ENCODE measurements at regions not wholly inside any gene's neighbourhood (a gene's known extent, or its start where the extent isn't known, plus 50 kb on each side); places are given as distances from the start of the nearest gene placed in this dataset.

DNA sequence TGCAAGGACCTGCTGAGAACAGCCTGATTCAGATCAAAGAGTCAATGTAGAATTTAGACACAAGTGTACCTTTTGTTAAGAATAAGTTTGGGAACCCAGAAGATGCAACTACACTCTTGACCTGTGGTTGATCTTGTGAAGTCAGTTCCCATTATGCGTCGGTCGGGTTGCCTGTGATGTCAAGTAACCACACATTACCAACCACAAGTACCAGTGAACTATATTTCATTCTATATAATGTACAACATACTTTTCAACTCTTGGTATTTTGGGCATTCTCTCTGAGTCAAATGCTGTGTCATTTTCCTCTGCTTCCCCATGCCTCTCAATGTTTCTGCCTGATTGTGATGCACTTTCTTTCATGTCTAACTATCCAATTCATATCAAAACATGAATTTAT lies 426.2 kb downstream of the ETV1 start:
- no peaks in the 10 kb centered on the region for H3K9me3 ChIP-seq (ENCODE audit: control insufficient read depth, insufficient read depth, low read length)
- H3K9me2 ChIP-seq (replicated peaks; ENCODE audit: control insufficient read depth, low read length), result no peaks in the 10 kb centered on the region
- no peak overlapping the region for H3K4me2 ChIP-seq (ENCODE audit: low read length)

GRCh38 chr7:13563680-13564079 lies 425.8 kb downstream of the ETV1 start:
- Histone ChIP-seq H3K79me2 (ENCODE audit: control insufficient read depth, low read length) (no peaks in the 10 kb centered on the region), H3K4me1 (ENCODE audit: control insufficient read depth, low read length) (no peaks in the 10 kb centered on the region), H3K9me2 (replicated peaks; ENCODE audit: control insufficient read depth, low read length) (no peaks in the 10 kb centered on the region), H3F3A (ENCODE audit: control insufficient read depth, insufficient read depth) (no peaks in the 10 kb centered on the region), H3K4me2 (ENCODE audit: low read length) (no peak overlapping the region), H3K4me3 (ENCODE audit: low read length) (no peak overlapping the region), H3K9me3 (ENCODE audit: control insufficient read depth, insufficient read depth, low read length) (no peaks in the 10 kb centered on the region), H3K36me3 (ENCODE audit: control insufficient read depth, low read length) (no peaks in the 10 kb centered on the region), H4K20me1 (ENCODE audit: control insufficient read depth, insufficient read depth, low read depth, low read length) (no peaks in the 10 kb centered on the region), H3K27ac (ENCODE audit: low read depth, low read length) (no peak overlapping the region), H3K27me3 (ENCODE audit: control insufficient read depth, low read length) (no peaks in the 10 kb centered on the region)
- TF ChIP-seq EZH2phosphoT487 (IDR thresholded peaks at IDR 0.05; ENCODE audit: borderline replicate concordance, low read length) (no peak), CTCF (IDR thresholded peaks at IDR 0.05; ENCODE audit: low read depth, low read length, poor library complexity, severe bottlenecking) (no peak)

More for the DNA sequence above, 426.2 kb downstream of the ETV1 start:
- Histone ChIP-seq H3F3A (ENCODE audit: control insufficient read depth, insufficient read depth) (no peaks in the 10 kb centered on the region), H3K27ac (ENCODE audit: low read depth, low read length) (no peak overlapping the region), H3K4me1 (ENCODE audit: control insufficient read depth, low read length) (no peaks in the 10 kb centered on the region), H3K36me3 (ENCODE audit: control insufficient read depth, low read length) (no peaks in the 10 kb centered on the region), H4K20me1 (ENCODE audit: control insufficient read depth, insufficient read depth, low read depth, low read length) (no peaks in the 10 kb centered on the region), H3K79me2 (ENCODE audit: control insufficient read depth, low read length) (no peaks in the 10 kb centered on the region), H3K4me3 (ENCODE audit: low read length) (no peak overlapping the region), H3K27me3 (ENCODE audit: control insufficient read depth, low read length) (no peaks in the 10 kb centered on the region)
- TF ChIP-seq CTCF (IDR thresholded peaks at IDR 0.05; ENCODE audit: low read depth, low read length, poor library complexity, severe bottlenecking) (no peak), EZH2phosphoT487 (IDR thresholded peaks at IDR 0.05; ENCODE audit: borderline replicate concordance, low read length) (no peak)

DNA sequence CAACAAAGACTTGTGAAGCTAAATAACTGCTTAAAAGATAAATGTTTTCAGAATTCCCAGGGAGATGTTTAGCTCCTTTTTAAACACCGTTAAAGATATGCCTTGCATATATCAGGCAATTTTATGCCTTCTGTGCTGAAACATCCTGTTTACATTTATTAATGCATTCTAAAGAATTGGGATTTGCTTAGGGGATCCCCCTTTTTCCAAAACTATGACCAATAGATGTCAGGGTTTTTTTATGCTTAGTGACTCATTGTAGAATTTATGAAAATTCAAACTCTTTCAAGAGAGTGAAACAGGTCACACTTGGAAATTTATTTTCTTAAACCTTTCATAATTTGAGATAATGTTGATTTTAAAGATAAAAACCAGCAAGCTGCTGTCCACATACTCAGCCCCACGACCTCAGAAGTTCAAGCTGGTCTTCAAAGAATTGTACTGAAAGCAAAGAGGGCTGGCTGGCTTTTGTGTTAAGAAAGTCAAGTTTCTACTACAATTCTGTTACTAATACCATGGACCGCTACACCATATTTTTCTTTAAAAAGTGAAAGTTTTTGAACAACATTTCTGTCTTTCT lies 411.8 kb downstream of the ETV1 start:
- H3F3A ChIP-seq (ENCODE audit: control insufficient read depth, insufficient read depth), result no peaks in the 10 kb centered on the region
- no peaks in the 10 kb centered on the region for H4K20me1 ChIP-seq (ENCODE audit: control insufficient read depth, insufficient read depth, low read depth, low read length)
- no peaks in the 10 kb centered on the region for H3K79me2 ChIP-seq (ENCODE audit: control insufficient read depth, low read length)
- H3K4me1 ChIP-seq (ENCODE audit: control insufficient read depth, low read length), result no peaks in the 10 kb centered on the region
- H3K27ac ChIP-seq (ENCODE audit: low read depth, low read length), result no peak overlapping the region
- no peak overlapping the region for H3K4me2 ChIP-seq (ENCODE audit: low read length)
- TF ChIP-seq CTCF (IDR thresholded peaks at IDR 0.05; ENCODE audit: low read depth, low read length, poor library complexity, severe bottlenecking), result no peak
- no peak for TF ChIP-seq EZH2phosphoT487 (IDR thresholded peaks at IDR 0.05; ENCODE audit: borderline replicate concordance, low read length)
- no peaks in the 10 kb centered on the region for H3K36me3 ChIP-seq (ENCODE audit: control insufficient read depth, low read length)
- no peaks in the 10 kb centered on the region for H3K27me3 ChIP-seq (ENCODE audit: control insufficient read depth, low read length)
- H3K4me3 ChIP-seq (ENCODE audit: low read length), result no peak overlapping the region
- H3K9me2 ChIP-seq (replicated peaks; ENCODE audit: control insufficient read depth, low read length), result no peaks in the 10 kb centered on the region
- H3K9me3 ChIP-seq (ENCODE audit: control insufficient read depth, insufficient read depth, low read length), result no peaks in the 10 kb centered on the region

All from DOHH2 (cell line).